Tibial nerve (tissue), 3 donors: ENCODE measurements at regions not wholly inside any gene's neighbourhood (a gene's known extent, or its start where the extent isn't known, plus 50 kb on each side); places are given as distances from the start of the nearest gene placed in this dataset.

ENCODE experiments used
- CTCF ChIP-seq, 5 experiments: fragments of 200-600 bp in 3 of 5; fragments of 450-650 bp in 2 of 5; sonication (generic) in 3 of 5; IDR thresholded peaks; one replicate each; pipeline ENCODE4 v1.5.1; 2016 to 2019; ENCODE audit warnings: antibody characterized with exemption in 5 of 5, mild to moderate bottlenecking in 3 of 5, moderate library complexity in 2 of 5
- POLR2A ChIP-seq, 2 donors: fragments of 450-650 bp; IDR thresholded peaks; one replicate each; pipeline ENCODE4 v1.6.1; 2017; ENCODE audit warnings: antibody characterized with exemption in 2 of 2, mild to moderate bottlenecking in 2 of 2, moderate library complexity in 2 of 2

GRCh38 chr5:121748686-121749085, 103.0 kb upstream of the FTMT start:
- TF ChIP-seq CTCF (IDR thresholded peaks at IDR 0.05) (no peak), POLR2A (IDR thresholded peaks at IDR 0.05) (no peak)
